ENCODE measurements at regions not wholly inside any gene's neighbourhood (a gene's known extent, or its start where the extent isn't known, plus 50 kb on each side); places are given as distances from the start of the nearest gene placed in this dataset.

GRCh38 chr16:8372141-8372540, 218.2 kb downstream of the TMEM114 start:
- H3K4me3 Mint-ChIP-seq, result no peak overlapping the region
- no peaks in the 10 kb centered on the region for H3K36me3 Mint-ChIP-seq (ENCODE audit: low read depth)
- H3K9me3 Mint-ChIP-seq, result peaks cover 3% of the 10 kb centered on the region
- TF ChIP-seq CTCF (IDR thresholded peaks at IDR 0.05), result no peak
- no peaks in the 10 kb centered on the region for H3K4me1 Mint-ChIP-seq
- no peak overlapping the region for H3K27ac Mint-ChIP-seq
- peaks cover 4% of the 10 kb centered on the region for H3K27me3 Mint-ChIP-seq (ENCODE audit: low read depth, poor library complexity)
- no peak for DNase-seq

- no peak for DNase-seq
- no peak for TF ChIP-seq CTCF (IDR thresholded peaks at IDR 0.05)
- peaks cover 4% of the 10 kb centered on the region for H3K27me3 Mint-ChIP-seq (ENCODE audit: low read depth, poor library complexity)
Observed at GRCh38 chr16:8370374-8371270, 219.7 kb downstream of the TMEM114 start.

GRCh38 chr16:8358937-8359336, 231.4 kb downstream of the TMEM114 start:
- TF ChIP-seq CTCF (IDR thresholded peaks at IDR 0.05), result no peak
- Mint-ChIP-seq H3K27me3 (ENCODE audit: low read depth, poor library complexity) (peaks cover 3% of the 10 kb centered on the region), H3K36me3 (ENCODE audit: low read depth) (no peaks in the 10 kb centered on the region), H3K4me1 (peaks cover 31% of the 10 kb centered on the region), H3K4me3 (no peak overlapping the region), H3K27ac (no peak overlapping the region), H3K9me3 (no peaks in the 10 kb centered on the region)
- no peak for DNase-seq

More at GRCh38 chr16:8370374-8371270, 219.7 kb downstream of the TMEM114 start:
- peaks cover 3% of the 10 kb centered on the region for H3K9me3 Mint-ChIP-seq
- no peak overlapping the region for H3K27ac Mint-ChIP-seq
- H3K36me3 Mint-ChIP-seq (ENCODE audit: low read depth), result no peaks in the 10 kb centered on the region
- no peak overlapping the region for H3K4me3 Mint-ChIP-seq
- H3K4me1 Mint-ChIP-seq, result no peaks in the 10 kb centered on the region

GRCh38 chr16:8355675-8356074, 234.6 kb downstream of the TMEM114 start:
- peaks cover 11% of the 10 kb centered on the region for H3K4me1 Mint-ChIP-seq
- TF ChIP-seq CTCF (IDR thresholded peaks at IDR 0.05), result peak; percentile 49
- H3K36me3 Mint-ChIP-seq (ENCODE audit: low read depth), result no peaks in the 10 kb centered on the region
- no peak overlapping the region for H3K4me3 Mint-ChIP-seq
- DNase-seq, result peak; percentile 4
- peaks cover 3% of the 10 kb centered on the region for H3K27me3 Mint-ChIP-seq (ENCODE audit: low read depth, poor library complexity)
- H3K9me3 Mint-ChIP-seq, result no peaks in the 10 kb centered on the region
- no peak overlapping the region for H3K27ac Mint-ChIP-seq

- Mint-ChIP-seq H3K27ac (no peak overlapping the region), H3K27me3 (ENCODE audit: low read depth, poor library complexity) (peaks cover 16% of the 10 kb centered on the region), H3K36me3 (ENCODE audit: low read depth) (no peaks in the 10 kb centered on the region), H3K9me3 (no peaks in the 10 kb centered on the region), H3K4me3 (no peak overlapping the region), H3K4me1 (no peaks in the 10 kb centered on the region)
- TF ChIP-seq CTCF (IDR thresholded peaks at IDR 0.05), result no peak
- peak; percentile 71 for DNase-seq
Observed at GRCh38 chr16:8346294-8346693, 244.0 kb downstream of the TMEM114 start.

- Mint-ChIP-seq H3K36me3 (ENCODE audit: low read depth) (no peaks in the 10 kb centered on the region), H3K27ac (no peak overlapping the region), H3K27me3 (ENCODE audit: low read depth, poor library complexity) (peaks cover 36% of the 10 kb centered on the region), H3K4me3 (no peak overlapping the region), H3K4me1 (peaks cover 2% of the 10 kb centered on the region), H3K9me3 (no peaks in the 10 kb centered on the region)
- no peak for TF ChIP-seq CTCF (IDR thresholded peaks at IDR 0.05)
- DNase-seq, result no peak
Observed at GRCh38 chr16:8342276-8342675, 248.0 kb downstream of the TMEM114 start.

Measured in nephron progenitor cell (in vitro differentiated cells).